Renal pelvis (tissue), 1 donor: ENCODE measurements at regions not wholly inside any gene's neighbourhood (a gene's known extent, or its start where the extent isn't known, plus 50 kb on each side); places are given as distances from the start of the nearest gene placed in this dataset.

ENCODE experiments used
- DNase-seq: peaks from one replicate; pipeline ENCODE4 v3.0.0-alpha.2; 2013

DNA sequence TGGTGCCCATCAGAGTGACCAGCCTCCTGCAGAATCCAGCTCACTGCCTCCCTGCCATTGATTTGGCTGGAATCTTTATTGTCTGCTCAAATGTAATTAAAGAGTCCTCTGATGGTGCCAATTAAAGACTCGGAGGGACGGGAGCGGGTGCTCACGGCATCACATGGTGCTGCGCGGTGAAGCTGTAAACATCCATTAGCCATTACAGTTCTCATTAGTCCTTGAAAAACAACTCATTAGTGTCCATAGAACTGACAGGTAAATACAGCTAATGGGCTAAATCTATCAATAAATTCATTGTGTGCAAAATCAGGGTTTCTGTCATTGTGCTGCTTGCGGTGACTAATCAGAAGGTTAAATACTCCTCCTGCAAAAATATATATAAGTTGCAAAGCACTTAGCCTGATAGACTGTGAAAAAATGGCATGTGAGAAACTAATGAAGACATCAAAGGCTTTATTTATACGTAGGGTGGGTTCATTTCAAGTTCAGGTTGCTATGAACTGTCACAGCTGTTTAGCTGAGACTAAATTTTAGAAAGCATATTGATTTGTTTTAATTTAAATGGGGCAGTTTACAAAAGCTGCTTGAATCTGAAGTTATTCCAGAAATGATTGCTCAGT is 289.8 kb upstream of the POU3F1 start:
- DNase-seq = peak; percentile 14

- DNase-seq = no peak
These were observed 288.5 kb upstream of the POU3F1 start for GRCh38 chr1:38334930-38335592.

DNA sequence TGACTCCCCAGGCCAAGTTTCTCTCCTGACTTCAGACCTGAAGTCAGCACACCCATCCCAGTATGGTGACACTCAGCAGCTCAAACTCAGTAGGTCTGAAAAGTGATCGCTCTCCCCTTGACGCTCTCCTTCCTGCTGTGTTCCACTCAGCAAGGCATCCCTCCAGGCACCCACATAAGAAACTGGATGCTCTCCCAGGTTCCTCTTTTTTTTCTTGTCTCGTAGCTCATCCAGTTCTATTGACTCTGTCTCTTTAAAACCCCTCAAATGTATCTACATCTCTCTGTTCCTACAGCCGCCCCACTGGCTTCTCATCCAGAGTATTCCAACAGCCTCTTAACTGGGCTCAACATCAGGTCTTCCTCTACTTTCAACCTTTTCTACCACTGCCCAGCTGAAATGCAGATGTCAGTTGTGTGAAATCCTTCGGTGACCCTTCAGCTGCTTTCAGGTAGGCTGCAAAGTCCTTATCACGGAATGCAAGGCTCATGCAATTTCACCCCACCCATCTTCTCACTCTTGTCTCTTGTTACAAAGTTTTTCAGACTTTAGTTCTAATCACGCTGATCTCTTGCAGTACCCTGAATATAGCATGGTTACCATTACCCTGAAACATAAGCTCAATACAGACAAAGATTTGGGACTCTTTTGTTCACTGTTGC is 286.2 kb upstream of the POU3F1 start:
- no peak for DNase-seq

- no peak for DNase-seq
These were observed 285.1 kb upstream of the POU3F1 start for GRCh38 chr1:38331496-38332210.

- no peak for DNase-seq
These were observed 284.2 kb upstream of the POU3F1 start for GRCh38 chr1:38330799-38331198.

- DNase-seq = no peak
These were observed 283.1 kb upstream of the POU3F1 start for GRCh38 chr1:38329644-38330043.

GRCh38 chr1:38328278-38329035 is 281.9 kb upstream of the POU3F1 start:
- DNase-seq = no peak

DNA sequence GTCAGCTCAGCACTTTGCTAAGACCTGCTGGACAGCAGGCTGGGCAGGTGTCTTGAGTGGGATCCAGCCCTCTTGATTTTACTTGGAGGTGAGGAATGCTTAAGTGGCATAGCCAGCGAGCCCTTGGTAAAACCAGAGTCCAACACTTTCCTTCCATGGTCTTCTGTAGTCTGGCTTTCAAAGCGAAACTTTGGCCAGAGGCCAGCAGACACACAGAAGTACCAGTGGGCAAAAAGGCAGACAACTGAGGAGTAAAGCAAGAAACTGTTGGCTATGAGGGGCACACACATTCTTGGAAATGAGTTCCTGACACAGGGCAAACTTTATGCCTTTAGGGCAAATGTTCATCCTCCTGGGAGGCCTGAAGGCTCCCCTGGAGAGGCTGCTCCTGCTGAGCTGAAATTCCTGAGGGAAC is 281.0 kb upstream of the POU3F1 start:
- DNase-seq = no peak

- DNase-seq = no peak
These were observed 280.3 kb upstream of the POU3F1 start for GRCh38 chr1:38326856-38327255.

GRCh38 chr1:38326135-38326534 is 279.5 kb upstream of the POU3F1 start:
- no peak for DNase-seq

- no peak for DNase-seq
These were observed 266.2 kb upstream of the POU3F1 start for GRCh38 chr1:38312753-38313152.

DNA sequence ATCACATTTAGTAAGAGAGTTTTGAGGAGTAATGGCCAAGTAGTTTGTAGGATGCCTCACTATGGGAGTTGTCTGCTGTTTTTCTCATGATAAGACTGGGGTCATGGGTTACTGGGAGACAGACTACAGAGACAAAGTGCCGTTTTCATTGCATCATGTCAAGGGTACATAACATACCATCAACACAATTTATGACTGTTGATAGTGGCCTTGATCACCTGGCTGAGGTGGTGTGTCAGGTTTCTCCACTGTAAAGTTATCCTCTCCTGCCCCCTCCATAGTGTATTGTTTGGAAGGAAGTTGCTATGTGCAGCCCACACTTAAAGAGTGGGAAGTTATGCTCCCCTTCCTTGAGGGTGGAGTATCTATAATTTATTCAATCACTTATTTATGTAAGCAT is 263.5 kb upstream of the POU3F1 start:
- no peak for DNase-seq

DNA sequence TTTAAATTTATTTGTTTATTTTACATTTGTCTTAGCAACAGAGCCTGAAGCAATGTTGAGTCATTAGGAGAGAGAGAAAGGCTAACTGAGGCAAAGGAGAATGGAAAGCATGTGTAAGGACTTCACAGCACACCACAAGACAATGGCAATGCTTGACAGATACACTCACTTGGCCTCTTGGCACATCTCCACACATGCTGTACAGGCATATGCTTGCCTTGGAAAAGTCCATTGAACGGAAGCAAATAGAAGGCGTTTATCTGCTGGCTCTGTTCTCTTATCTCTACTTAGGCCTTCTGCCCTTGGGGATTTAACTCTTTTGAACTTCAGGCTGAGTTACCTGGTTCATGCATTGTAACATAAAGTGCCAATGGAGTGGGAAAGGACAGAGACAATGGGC is 262.2 kb upstream of the POU3F1 start:
- no peak for DNase-seq

DNA sequence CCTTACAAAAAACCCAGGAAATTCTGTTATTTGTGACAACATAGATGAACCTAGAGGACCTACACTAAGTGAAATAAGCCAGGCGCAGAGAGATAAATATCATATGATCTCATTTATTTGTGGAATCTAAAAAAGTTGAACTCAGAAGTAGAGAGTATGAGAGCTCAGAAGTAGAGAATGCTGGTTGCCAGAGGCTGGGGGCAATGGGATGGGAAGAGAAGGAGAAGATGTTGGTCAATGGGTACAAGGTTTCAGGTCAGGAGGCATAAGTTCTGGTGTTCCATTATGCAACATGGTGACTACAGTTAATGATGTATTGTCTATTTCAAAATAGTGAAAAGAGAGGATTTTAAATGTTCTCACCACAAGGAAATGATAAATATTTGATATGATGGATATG is 259.1 kb upstream of the POU3F1 start:
- no peak for DNase-seq

- DNase-seq = no peak
These were observed 257.2 kb upstream of the POU3F1 start for GRCh38 chr1:38303843-38304242.

- no peak for DNase-seq
These were observed 254.4 kb upstream of the POU3F1 start for GRCh38 chr1:38301040-38301439.

GRCh38 chr1:38300616-38301015 is 254.0 kb upstream of the POU3F1 start:
- no peak for DNase-seq

DNA sequence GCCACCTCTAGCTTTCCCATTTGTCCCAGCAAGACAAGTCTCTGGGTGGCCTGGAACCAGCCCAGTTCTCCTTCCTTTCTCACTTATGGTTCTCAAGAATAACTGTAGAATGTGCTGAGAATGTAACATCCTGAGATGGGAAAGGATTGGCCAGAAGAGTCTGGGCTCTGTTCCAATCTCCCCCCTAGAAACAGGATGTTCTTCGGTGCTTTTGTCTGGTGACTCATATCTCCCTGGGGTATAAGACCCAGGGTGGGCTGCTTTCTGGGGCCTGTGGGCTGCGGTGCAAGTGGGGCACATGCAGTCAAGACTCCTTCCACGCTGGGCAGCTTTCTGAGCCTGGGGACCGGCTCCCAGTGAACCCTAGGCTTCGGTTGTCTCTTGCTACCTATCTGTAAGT is 251.2 kb upstream of the POU3F1 start:
- no peak for DNase-seq

GRCh38 chr1:38297246-38297645 is 250.7 kb upstream of the POU3F1 start:
- DNase-seq = no peak

DNA sequence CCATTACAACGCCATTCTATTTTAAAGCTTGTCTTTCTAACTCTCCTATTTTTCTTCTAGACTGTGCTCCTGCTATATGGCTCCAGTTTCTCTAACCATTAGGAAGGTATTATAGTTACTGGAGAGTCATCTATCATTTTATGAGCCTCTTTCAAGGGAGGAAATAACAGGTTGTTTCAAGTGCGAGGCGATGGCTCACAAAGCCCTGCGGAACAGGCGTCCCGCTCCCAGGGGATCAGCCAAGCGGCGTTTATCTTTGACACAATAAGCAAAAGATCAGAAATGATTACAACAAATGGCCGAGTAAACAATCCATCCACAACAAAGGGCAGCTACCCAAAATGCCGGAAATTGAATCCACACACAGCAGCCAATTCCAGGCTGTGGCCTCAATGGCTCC is 249.5 kb upstream of the POU3F1 start:
- no peak for DNase-seq

GRCh38 chr1:38293567-38293966 is 247.0 kb upstream of the POU3F1 start:
- no peak for DNase-seq

DNA sequence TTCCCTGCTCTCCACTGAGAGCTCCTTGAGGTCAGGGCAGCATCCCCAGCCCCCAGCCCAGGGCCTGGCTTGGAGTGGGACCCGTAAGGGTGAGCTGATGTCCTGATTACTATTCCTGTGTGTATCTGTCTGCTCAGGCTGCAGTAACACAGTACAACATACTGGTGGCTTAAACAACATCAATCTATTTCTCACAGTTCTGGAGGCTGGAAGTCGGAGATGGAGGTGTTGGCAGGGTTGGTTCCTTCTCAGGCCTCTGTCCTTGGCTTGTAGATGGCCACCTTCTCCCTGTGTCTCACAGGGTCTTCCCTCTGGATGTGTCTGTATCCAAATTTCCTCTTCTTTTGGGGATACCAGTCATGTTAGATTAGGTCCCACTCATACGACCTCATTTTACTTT is 246.4 kb upstream of the POU3F1 start:
- DNase-seq = no peak
